ENCODE measurements at regions not wholly inside any gene's neighbourhood (a gene's known extent, or its start where the extent isn't known, plus 50 kb on each side); places are given as distances from the start of the nearest gene placed in this dataset.

DNA sequence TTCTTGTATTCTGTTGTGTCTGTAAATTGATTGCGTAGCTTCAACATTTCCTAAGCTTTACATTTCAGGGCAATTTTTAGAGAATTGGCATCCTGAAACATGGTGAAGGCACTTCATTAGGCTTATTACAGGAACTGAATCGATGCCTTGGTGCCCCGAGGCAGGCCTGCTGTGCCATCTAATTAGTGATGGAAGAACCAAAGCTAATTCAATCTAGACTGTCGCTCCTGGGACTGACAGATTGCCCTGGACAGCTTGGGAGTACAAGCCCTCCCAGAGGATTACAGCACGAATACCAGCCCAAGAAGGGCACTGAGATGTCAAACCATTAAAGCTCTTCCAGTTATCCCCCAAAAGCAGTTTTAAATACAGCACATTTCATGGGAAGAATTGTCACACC, 243.2 kb upstream of the ZC3H12C start:
- TF ChIP-seq ZNF8 (CRISPR knock-in tag; IDR thresholded peaks at IDR 0.05): no peak
- TF ChIP-seq RARB (CRISPR knock-in tag; IDR thresholded peaks at IDR 0.05): no peak
- no peak for TF ChIP-seq CSRNP3 (CRISPR knock-in tag; IDR thresholded peaks at IDR 0.05)
- TF ChIP-seq OSR1 (CRISPR knock-in tag; IDR thresholded peaks at IDR 0.05): no peak
- TF ChIP-seq ZFP30 (CRISPR knock-in tag; IDR thresholded peaks at IDR 0.05): no peak
- no peak for TF ChIP-seq TOX (CRISPR knock-in tag; IDR thresholded peaks at IDR 0.05; ENCODE audit: borderline replicate concordance)
- TF ChIP-seq, protein P1, sequence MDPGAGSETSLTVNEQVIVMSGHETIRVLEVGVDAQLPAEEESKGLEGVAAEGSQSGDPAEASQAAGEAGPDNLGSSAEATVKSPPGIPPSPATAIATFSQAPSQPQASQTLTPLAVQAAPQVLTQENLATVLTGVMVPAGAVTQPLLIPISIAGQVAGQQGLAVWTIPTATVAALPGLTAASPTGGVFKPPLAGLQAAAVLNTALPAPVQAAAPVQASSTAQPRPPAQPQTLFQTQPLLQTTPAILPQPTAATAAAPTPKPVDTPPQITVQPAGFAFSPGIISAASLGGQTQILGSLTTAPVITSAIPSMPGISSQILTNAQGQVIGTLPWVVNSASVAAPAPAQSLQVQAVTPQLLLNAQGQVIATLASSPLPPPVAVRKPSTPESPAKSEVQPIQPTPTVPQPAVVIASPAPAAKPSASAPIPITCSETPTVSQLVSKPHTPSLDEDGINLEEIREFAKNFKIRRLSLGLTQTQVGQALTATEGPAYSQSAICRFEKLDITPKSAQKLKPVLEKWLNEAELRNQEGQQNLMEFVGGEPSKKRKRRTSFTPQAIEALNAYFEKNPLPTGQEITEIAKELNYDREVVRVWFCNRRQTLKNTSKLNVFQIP (CRISPR knock-in tag; IDR thresholded peaks at IDR 0.05; ENCODE audit: borderline replicate concordance, low read depth): no peak
- no peak for TF ChIP-seq ISL1 (CRISPR knock-in tag; IDR thresholded peaks at IDR 0.05)
- no peak for TF ChIP-seq SNAI2 (CRISPR knock-in tag; IDR thresholded peaks at IDR 0.05)
- no peak for TF ChIP-seq CSDC2 (CRISPR knock-in tag; IDR thresholded peaks at IDR 0.05)
- TF ChIP-seq BACH2 (CRISPR knock-in tag; IDR thresholded peaks at IDR 0.05; ENCODE audit: borderline replicate concordance): no peak
- TF ChIP-seq, protein P2, sequence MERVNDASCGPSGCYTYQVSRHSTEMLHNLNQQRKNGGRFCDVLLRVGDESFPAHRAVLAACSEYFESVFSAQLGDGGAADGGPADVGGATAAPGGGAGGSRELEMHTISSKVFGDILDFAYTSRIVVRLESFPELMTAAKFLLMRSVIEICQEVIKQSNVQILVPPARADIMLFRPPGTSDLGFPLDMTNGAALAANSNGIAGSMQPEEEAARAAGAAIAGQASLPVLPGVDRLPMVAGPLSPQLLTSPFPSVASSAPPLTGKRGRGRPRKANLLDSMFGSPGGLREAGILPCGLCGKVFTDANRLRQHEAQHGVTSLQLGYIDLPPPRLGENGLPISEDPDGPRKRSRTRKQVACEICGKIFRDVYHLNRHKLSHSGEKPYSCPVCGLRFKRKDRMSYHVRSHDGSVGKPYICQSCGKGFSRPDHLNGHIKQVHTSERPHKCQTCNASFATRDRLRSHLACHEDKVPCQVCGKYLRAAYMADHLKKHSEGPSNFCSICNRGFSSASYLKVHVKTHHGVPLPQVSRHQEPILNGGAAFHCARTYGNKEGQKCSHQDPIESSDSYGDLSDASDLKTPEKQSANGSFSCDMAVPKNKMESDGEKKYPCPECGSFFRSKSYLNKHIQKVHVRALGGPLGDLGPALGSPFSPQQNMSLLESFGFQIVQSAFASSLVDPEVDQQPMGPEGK (CRISPR knock-in tag; IDR thresholded peaks at IDR 0.05; ENCODE audit: borderline replicate concordance): no peak
- no peak for TF ChIP-seq TCF4 (CRISPR knock-in tag; IDR thresholded peaks at IDR 0.05; ENCODE audit: borderline replicate concordance)

Data from SK-N-SH treated with all-trans-retinoic acid at 6 μM for 48 hours (cell line).